H1 (cell line): ENCODE measurements at regions not wholly inside any gene's neighbourhood (a gene's known extent, or its start where the extent isn't known, plus 50 kb on each side); places are given as distances from the start of the nearest gene placed in this dataset.

Experiments used
- CTCF ChIA-PET: fragments of 300-600 bp; sonication (Branson Sonifier 250); formaldehyde crosslinking; loops from one replicate; lab custom pipeline; 2021; ENCODE audit not compliant: partially characterized antibody; lab: Charles Lee
- POLR2A ChIA-PET: fragments of 300-600 bp; sonication (Branson Sonifier 250); formaldehyde crosslinking; loops from one replicate; lab custom pipeline; 2021; ENCODE audit warnings: inconsistent platforms; ENCODE audit not compliant: partially characterized antibody; lab: Charles Lee
- DNase-seq, 2 experiments: peaks; one replicate each; pipeline versions ENCODE4 v3.0.0 to v3.0.0-alpha.2; 2010 to 2022; ENCODE audit warnings: low spot score in 2 of 2, low read depth in 1 of 2, mixed read lengths in 1 of 2
- FAIRE-seq: peaks from 2 replicates; lab custom pipeline; 2011; peaks lifted over from hg19 to GRCh38; lab: Jason Lieb, UNC
- H2AFZ ChIP-seq: 2 replicates; pipeline ENCODE4 v1.8.1; 2012; ENCODE audit warnings: low read length, inconsistent platforms
- H2AK5ac ChIP-seq: 2 replicates; pipeline ENCODE4 v1.6.1; 2013; ENCODE audit warnings: low read depth, low read length
- H2BK120ac ChIP-seq: replicated peaks from 2 replicates; pipeline ENCODE3; 2013; ENCODE audit warnings: low read depth, low read length, inconsistent platforms
- H2BK12ac ChIP-seq: 2 replicates; pipeline ENCODE4 v1.6.1; 2013; ENCODE audit warnings: low read depth, low read length
- H2BK15ac ChIP-seq: 2 replicates; pipeline ENCODE4 v1.6.1; 2013; ENCODE audit warnings: low read length
- H2BK20ac ChIP-seq: 2 replicates; pipeline ENCODE4 v1.6.1; 2013; ENCODE audit warnings: low read length
- H2BK5ac ChIP-seq: 2 replicates; pipeline ENCODE4 v1.6.1; 2013; ENCODE audit warnings: low read depth, low read length
- H3K14ac ChIP-seq: 2 replicates; pipeline ENCODE4 v1.6.1; 2013; ENCODE audit warnings: inconsistent platforms; ENCODE audit not compliant: insufficient read length
- H3K18ac ChIP-seq: 2 replicates; pipeline ENCODE4 v1.6.1; 2013; ENCODE audit warnings: low read length; ENCODE audit errors: extremely low read depth
- H3K23ac ChIP-seq: 2 replicates; pipeline ENCODE4 v1.6.1; 2013; ENCODE audit warnings: inconsistent platforms; ENCODE audit not compliant: insufficient read length
- H3K23me2 ChIP-seq: 2 replicates; pipeline ENCODE4 v1.6.1; 2013; ENCODE audit warnings: low read depth, low read length
- H3K27ac ChIP-seq: 2 replicates; pipeline ENCODE4 v1.6.1; 2011; ENCODE audit warnings: low read depth, low read length, inconsistent platforms
- H3K27me3 ChIP-seq, 4 experiments: replicated peaks in 1 of 4; 1 replicate in 1 of 4; 2 replicates in 3 of 4; pipeline versions ENCODE4 v1.6.1 to v1.8.1; 2011 to 2013; ENCODE audit warnings: low read length in 3 of 4, mild to moderate bottlenecking in 3 of 4, inconsistent platforms in 2 of 4, mixed read lengths in 2 of 4, moderate library complexity in 1 of 4; ENCODE audit not compliant: control insufficient read depth in 3 of 4, insufficient read depth in 3 of 4; ENCODE audit errors: extremely low read depth in 1 of 4
- H3K36me3 ChIP-seq, 4 experiments: 2 replicates each; pipeline versions ENCODE4 v1.6.1 to v1.8.1; 2011 to 2013; ENCODE audit warnings: mild to moderate bottlenecking in 4 of 4, low read length in 3 of 4, moderate library complexity in 2 of 4, control low read depth in 1 of 4, inconsistent platforms in 1 of 4; ENCODE audit not compliant: insufficient read depth in 4 of 4, control insufficient read depth in 2 of 4
- H3K4ac ChIP-seq: replicated peaks from 2 replicates; pipeline ENCODE3; 2013; ENCODE audit warnings: low read length, low read depth, mixed read lengths, inconsistent platforms; ENCODE audit not compliant: insufficient read length
- H3K4me1 ChIP-seq, 4 experiments: replicated peaks in 1 of 4; 1 replicate in 1 of 4; 2 replicates in 3 of 4; pipeline versions ENCODE4 v1.6.1 to v1.8.1; 2011 to 2013; ENCODE audit warnings: low read length in 3 of 4, inconsistent platforms in 2 of 4, mixed read lengths in 1 of 4; ENCODE audit not compliant: insufficient read depth in 4 of 4, control insufficient read depth in 3 of 4
- H3K4me2 ChIP-seq, 2 experiments: 2 replicates each; pipeline versions ENCODE4 v1.6.1 to v1.8.1; 2011 to 2013; ENCODE audit warnings: low read depth in 2 of 2, low read length in 2 of 2, control low read depth in 1 of 2, inconsistent platforms in 1 of 2, mild to moderate bottlenecking in 1 of 2; ENCODE audit not compliant: insufficient read depth in 1 of 2
- H3K4me3 ChIP-seq, 4 experiments: fragments of 200-600, 300-600 bp in 1 of 4; sonication (generic), shearing (Covaris generic), sonication (Bioruptor Twin) in 1 of 4; 2 replicates each; pipeline versions ENCODE4 v1.5.1 to v1.8.1; 2011 to 2016; ENCODE audit warnings: low read length in 4 of 4, low read depth in 3 of 4, control low read depth in 2 of 4, inconsistent platforms in 2 of 4, mild to moderate bottlenecking in 2 of 4, mixed read lengths in 1 of 4, moderate library complexity in 1 of 4; ENCODE audit not compliant: insufficient read depth in 2 of 4; ENCODE audit errors: extremely low read depth in 1 of 4
- H3K56ac ChIP-seq: replicated peaks from 2 replicates; pipeline ENCODE3; 2013; ENCODE audit warnings: low read depth, mild to moderate bottlenecking, mixed read lengths, low read length, inconsistent platforms; ENCODE audit not compliant: insufficient read length
- H3K79me1 ChIP-seq: 2 replicates; pipeline ENCODE4 v1.6.1; 2013; ENCODE audit warnings: low read depth, low read length, control low read depth
- H3K79me2 ChIP-seq, 2 experiments: 2 replicates each; pipeline versions ENCODE4 v1.6.1 to v1.8.1; 2012 to 2013; ENCODE audit warnings: low read length in 2 of 2, mild to moderate bottlenecking in 2 of 2, inconsistent platforms in 1 of 2; ENCODE audit not compliant: insufficient read depth in 2 of 2, control insufficient read depth in 1 of 2
- H3K9ac ChIP-seq, 4 experiments: replicated peaks in 1 of 4; 1 replicate in 1 of 4; 2 replicates in 3 of 4; pipeline versions ENCODE4 v1.6.1 to v1.8.1; 2011 to 2013; ENCODE audit warnings: low read depth in 3 of 4, low read length in 3 of 4, control low read depth in 2 of 4, mild to moderate bottlenecking in 2 of 4, moderate library complexity in 2 of 4, inconsistent platforms in 1 of 4; ENCODE audit errors: extremely low read depth in 1 of 4
- H3K9me3 ChIP-seq, 2 experiments: 2 replicates each; pipeline versions ENCODE4 v1.6.1 to v1.8.1; 2012 to 2013; ENCODE audit warnings: mild to moderate bottlenecking in 2 of 2, moderate library complexity in 2 of 2, control low read depth in 1 of 2, inconsistent platforms in 1 of 2, low read depth in 1 of 2, low read length in 1 of 2, mixed read lengths in 1 of 2; ENCODE audit not compliant: insufficient read depth in 2 of 2
- H4K20me1 ChIP-seq, 2 experiments: replicated peaks in 1 of 2; 2 replicates each; pipeline versions ENCODE3 to v1.8.1; 2011 to 2013; ENCODE audit warnings: inconsistent platforms in 2 of 2, low read length in 2 of 2, mild to moderate bottlenecking in 1 of 2; ENCODE audit not compliant: insufficient read depth in 2 of 2, control insufficient read depth in 1 of 2
- H4K5ac ChIP-seq: 2 replicates; pipeline ENCODE4 v1.6.1; 2013; ENCODE audit warnings: low read length, low read depth, mixed read lengths, inconsistent platforms; ENCODE audit not compliant: insufficient read length
- H4K8ac ChIP-seq: 2 replicates; pipeline ENCODE4 v1.8.0; 2013; ENCODE audit warnings: mild to moderate bottlenecking, moderate library complexity, low read length, inconsistent platforms; ENCODE audit not compliant: insufficient read depth; ENCODE audit errors: extremely low read depth
- H4K91ac ChIP-seq: replicated peaks from 2 replicates; pipeline ENCODE3; 2013; ENCODE audit warnings: low read length, mixed read lengths, inconsistent platforms; ENCODE audit not compliant: insufficient read length
- BACH1 ChIP-seq: IDR thresholded peaks from 2 replicates; pipeline ENCODE4 v1.6.1; 2012; ENCODE audit warnings: low read length, improper control_type of control experiment
- CTBP2 ChIP-seq: IDR thresholded peaks from 2 replicates; pipeline ENCODE4 v1.7.0; 2011; ENCODE audit warnings: borderline replicate concordance, mild to moderate bottlenecking, moderate library complexity, mixed read lengths, low read length; ENCODE audit not compliant: insufficient read depth, insufficient read length
- EP300 ChIP-seq, 2 experiments: IDR thresholded peaks; 1 replicate in 1 of 2; 2 replicates in 1 of 2; pipeline ENCODE4 v1.6.1; 2011 to 2012; ENCODE audit warnings: low read depth in 2 of 2, low read length in 2 of 2, mild to moderate bottlenecking in 2 of 2, borderline replicate concordance in 1 of 2, inconsistent platforms in 1 of 2, moderate library complexity in 1 of 2
- KDM4A ChIP-seq: IDR thresholded peaks from one replicate; pipeline ENCODE4 v1.7.1; 2012; ENCODE audit warnings: low read depth, mild to moderate bottlenecking, moderate library complexity, low read length, inconsistent platforms; ENCODE audit not compliant: severe bottlenecking
- NANOG ChIP-seq: IDR thresholded peaks from 2 replicates; pipeline ENCODE4 v1.6.1; 2011; ENCODE audit warnings: low read length, low read depth, mild to moderate bottlenecking, inconsistent platforms; ENCODE audit not compliant: insufficient read depth, poor library complexity, severe bottlenecking
- RAD21 ChIP-seq, 2 experiments: IDR thresholded peaks in 1 of 2; conservative IDR thresholded peaks in 1 of 2; 2 replicates each; pipeline ENCODE4 v1.6.1; 2011; ENCODE audit warnings: low read depth in 2 of 2, low read length in 2 of 2, improper control_type of control experiment in 1 of 2, inconsistent platforms in 1 of 2, mild to moderate bottlenecking in 1 of 2, moderate library complexity in 1 of 2
- RXRA ChIP-seq: IDR thresholded peaks from 2 replicates; pipeline ENCODE4 v1.6.1; 2011; ENCODE audit warnings: low read depth, mild to moderate bottlenecking, low read length, moderate library complexity; ENCODE audit not compliant: insufficient read depth
- SIN3A ChIP-seq, 2 experiments: IDR thresholded peaks in 1 of 2; conservative IDR thresholded peaks in 1 of 2; 2 replicates each; pipeline ENCODE4 v1.6.1; 2011 to 2012; ENCODE audit warnings: low read length in 2 of 2, improper control_type of control experiment in 1 of 2, low read depth in 1 of 2, mild to moderate bottlenecking in 1 of 2
- SIX5 ChIP-seq: IDR thresholded peaks from 2 replicates; pipeline ENCODE4 v1.6.1; 2011; ENCODE audit warnings: mild to moderate bottlenecking, low read depth, low read length
- USF2 ChIP-seq: IDR thresholded peaks from 2 replicates; pipeline ENCODE4 v1.6.1; 2011; ENCODE audit warnings: low read length, improper control_type of control experiment
- WGBS, 2 experiments: shearing (Covaris generic) in 1 of 2; methylation state at CpG; one replicate each; pipeline versions ENCODE4 v1.1.6 to v1.1.7; 2013 to 2015; ENCODE audit warnings: low lambda C conversion rate in 2 of 2, mixed read lengths in 2 of 2, inconsistent platforms in 1 of 2, low coverage in 1 of 2, missing lambda C conversion rate in 1 of 2; ENCODE audit not compliant: insufficient replicate concordance in 2 of 2, insufficient coverage in 1 of 2, insufficient read length in 1 of 2; ENCODE audit errors: extremely low coverage in 1 of 2, missing lambda C conversion rate in 1 of 2; 5-methylcytosine and 5-hydroxymethylcytosine counted together

- no peak overlapping the region for H3K14ac ChIP-seq
- H4K8ac ChIP-seq, result no peak overlapping the region
- H4K91ac ChIP-seq, result no peak overlapping the region
- H3K36me3 ChIP-seq, result no peaks in the 10 kb centered on the region
- no peaks in the 10 kb centered on the region; a peak in 1 of 4 replicates for H3K9me3 ChIP-seq
- no peak overlapping the region for H2BK20ac ChIP-seq
- WGBS, 2 experiments, result 80% methylated on average over 8 of the region's 8 CpGs; no CpG with 5 or more reads in 1 of the 2 experiments
- H3K4ac ChIP-seq, result no peak overlapping the region
- no peak overlapping the region for H3K4me3 ChIP-seq
- no peak overlapping the region for H3K27ac ChIP-seq
- H2BK120ac ChIP-seq, result no peak overlapping the region
- no peak overlapping the region for H3K56ac ChIP-seq
- H3K23me2 ChIP-seq, result no peaks in the 10 kb centered on the region
- no peak overlapping the region for H3K18ac ChIP-seq
- no peak overlapping the region for H3K23ac ChIP-seq
- H3K9ac ChIP-seq, result no peak overlapping the region
- H2AFZ ChIP-seq, result no peak overlapping the region; the same call in 1 of the 2 replicates
- H3K27me3 ChIP-seq, result no peaks in the 10 kb centered on the region; a peak in 2 of 7 replicates
- H4K20me1 ChIP-seq, result no peaks in the 10 kb centered on the region
- peaks cover 0 to 7% (median 4%) of the 10 kb centered on the region in 4 experiments; a peak in 3 of 7 replicates for H3K4me1 ChIP-seq
- POLR2A ChIA-PET, result no interaction called here
- CTCF ChIA-PET, result interaction anchor here (1.2 to 1.4 kb wide), 4 partner anchors 9 to 80 kb away, joined by 3 to 8 read pairs (median 6); no protein-coding TSS in a partner anchor
- no peak overlapping the region for H2AK5ac ChIP-seq
- no peak overlapping the region for H4K5ac ChIP-seq
- no peaks in the 10 kb centered on the region for H3K79me2 ChIP-seq
- H2BK5ac ChIP-seq, result no peak overlapping the region
- no peak overlapping the region for H3K4me2 ChIP-seq
- no peak for TF ChIP-seq EP300 (IDR thresholded peaks at IDR 0.05; ENCODE audit: borderline replicate concordance in 1 of 2, low read depth in 2 of 2, low read length in 2 of 2)
- no peak for TF ChIP-seq RAD21 (IDR thresholded peaks at IDR 0.05 in 1 of 2, conservative IDR thresholded peaks at IDR 0.05 in 1 of 2; ENCODE audit: low read depth in 2 of 2, low read length in 2 of 2)
- no peak for TF ChIP-seq USF2
- TF ChIP-seq SIN3A (conservative IDR thresholded peaks at IDR 0.05 in 1 of 2, IDR thresholded peaks at IDR 0.05 in 1 of 2; ENCODE audit: low read depth in 1 of 2, low read length in 2 of 2), result no peak
- TF ChIP-seq RXRA, result no peak
- no peak for TF ChIP-seq BACH1
- no peak for TF ChIP-seq SIX5
- TF ChIP-seq NANOG, result no peak
- no peak for TF ChIP-seq KDM4A
- TF ChIP-seq CTBP2, result no peak
- H2BK12ac ChIP-seq, result no peak overlapping the region; the same call in 1 of the 2 replicates
- FAIRE-seq, result no peak
- no peak for DNase-seq
- H3K79me1 ChIP-seq, result no peaks in the 10 kb centered on the region
- no peak overlapping the region for H2BK15ac ChIP-seq
These were observed 118.3 kb downstream of the C16orf95 start for GRCh38 chr16:87198881-87199280.
